Activated CD4-positive, alpha-beta memory T cell treated with anti-CD3 and anti-CD28 coated beads for 36 hours (primary cell): ENCODE measurements at regions not wholly inside any gene's neighbourhood (a gene's known extent, or its start where the extent isn't known, plus 50 kb on each side); places are given as distances from the start of the nearest gene placed in this dataset.

Experiments used
- CTCF ChIA-PET: fragments of 350-600 bp; sonication (Branson Sonifier 250); formaldehyde crosslinking; loops from one replicate; lab custom pipeline; 2021; ENCODE audit warnings: antibody characterized with exemption, inconsistent platforms; lab: Charles Lee
- POLR2A ChIA-PET: fragments of 350-600 bp; sonication (Branson Sonifier 250); formaldehyde crosslinking; loops from one replicate; lab custom pipeline; 2021; ENCODE audit warnings: antibody characterized with exemption; lab: Charles Lee
- DNase-seq: peaks from one replicate; pipeline ENCODE4 v3.0.0-alpha.2; 2020
- H3K27ac Mint-ChIP-seq: one replicate; pipeline ENCODE4 v1.8.0; 2021; ENCODE audit warnings: mixed read lengths
- H3K27me3 Mint-ChIP-seq: one replicate; pipeline ENCODE4 v1.8.0; 2021; ENCODE audit warnings: mixed read lengths
- H3K36me3 Mint-ChIP-seq: one replicate; pipeline ENCODE4 v1.8.0; 2021; ENCODE audit warnings: mixed read lengths
- H3K4me1 Mint-ChIP-seq: one replicate; pipeline ENCODE4 v1.8.0; 2021; ENCODE audit warnings: low read depth, mixed read lengths
- H3K4me3 Mint-ChIP-seq: one replicate; pipeline ENCODE4 v1.8.0; 2021; ENCODE audit warnings: mild to moderate bottlenecking, mixed read lengths
- H3K9me3 Mint-ChIP-seq: one replicate; pipeline ENCODE4 v1.8.0; 2021; ENCODE audit warnings: mixed read lengths
- intact Hi-C: fragments of 100-400 bp; cut with micrococcal nuclease; formaldehyde crosslinking; loops from one replicate; pipeline ENCODE4 v1.15.1; 2023

DNA sequence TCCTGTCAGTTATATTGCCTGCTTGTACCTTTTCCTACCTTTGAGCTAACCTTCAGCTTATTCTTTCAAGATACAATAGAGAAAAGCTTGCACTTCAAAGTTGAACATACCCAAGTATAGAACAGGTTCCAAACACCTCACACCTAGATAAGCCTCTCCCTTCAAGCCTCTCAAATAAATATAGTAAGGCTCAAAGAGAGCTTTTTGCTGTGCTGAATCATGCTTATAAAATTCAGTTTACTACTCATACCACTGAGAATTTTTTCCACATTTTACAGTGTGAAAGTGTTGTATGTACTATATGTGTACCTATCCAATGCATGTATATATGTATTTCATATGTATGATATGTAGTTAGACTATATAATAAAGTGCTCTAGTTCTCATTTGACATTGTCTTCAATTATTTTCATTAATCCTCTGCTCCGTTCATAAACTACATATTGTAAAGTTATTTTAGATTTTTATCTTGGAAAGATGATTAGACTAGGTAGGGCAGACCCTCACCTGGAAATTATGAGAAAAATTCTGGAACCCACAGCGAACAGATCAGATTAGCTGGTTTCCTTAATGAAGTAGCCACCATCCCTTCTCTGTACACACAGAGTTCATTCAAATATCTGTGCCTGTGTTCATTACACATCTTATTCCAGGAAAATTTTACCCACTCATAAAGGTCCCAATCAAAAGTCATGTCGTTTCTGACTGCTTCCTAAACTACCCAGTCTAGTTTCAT lies 149.2 kb upstream of the RGMB start:
- CTCF ChIA-PET = interaction anchor here (0.7 kb wide), 1 partner anchor 260 kb away, joined by 4 read pairs; no protein-coding TSS in a partner anchor
- no peaks in the 10 kb centered on the region for H3K36me3 Mint-ChIP-seq
- no peak for DNase-seq
- POLR2A ChIA-PET = no interaction called here
- no peaks in the 10 kb centered on the region for H3K27me3 Mint-ChIP-seq
- no peak overlapping the region for H3K27ac Mint-ChIP-seq
- no peaks in the 10 kb centered on the region for H3K9me3 Mint-ChIP-seq
- no peak overlapping the region for H3K4me3 Mint-ChIP-seq
- intact Hi-C loops = no loop called here
- H3K4me1 Mint-ChIP-seq = no peaks in the 10 kb centered on the region

DNA sequence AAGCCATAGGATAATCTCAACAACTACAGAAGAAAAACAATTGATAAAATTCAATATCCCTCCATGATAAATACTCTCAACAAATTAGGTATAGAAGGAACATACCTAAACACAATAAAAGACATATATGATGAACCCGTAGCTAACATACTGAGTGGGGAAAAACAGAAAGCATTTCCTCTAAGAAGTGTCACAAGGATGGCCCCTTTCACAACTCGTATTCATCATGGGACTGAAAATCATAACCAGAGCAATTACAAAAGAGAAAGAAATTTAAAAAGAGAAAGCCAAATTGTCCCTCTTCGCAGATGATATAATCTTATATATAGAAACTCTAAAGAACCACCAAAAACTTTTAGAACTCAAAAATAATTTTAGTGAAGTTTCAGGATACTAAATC lies 146.3 kb upstream of the RGMB start:
- CTCF ChIA-PET = no interaction called here
- Mint-ChIP-seq H3K4me3 (no peak overlapping the region), H3K36me3 (no peaks in the 10 kb centered on the region), H3K4me1 (no peaks in the 10 kb centered on the region), H3K9me3 (no peaks in the 10 kb centered on the region), H3K27me3 (no peaks in the 10 kb centered on the region), H3K27ac (no peak overlapping the region)
- no peak for DNase-seq
- POLR2A ChIA-PET = interaction anchor here (0.5 kb wide), 1 partner anchor 65 kb away, joined by 3 read pairs; no protein-coding TSS in a partner anchor
- intact Hi-C loops = no loop called here

DNA sequence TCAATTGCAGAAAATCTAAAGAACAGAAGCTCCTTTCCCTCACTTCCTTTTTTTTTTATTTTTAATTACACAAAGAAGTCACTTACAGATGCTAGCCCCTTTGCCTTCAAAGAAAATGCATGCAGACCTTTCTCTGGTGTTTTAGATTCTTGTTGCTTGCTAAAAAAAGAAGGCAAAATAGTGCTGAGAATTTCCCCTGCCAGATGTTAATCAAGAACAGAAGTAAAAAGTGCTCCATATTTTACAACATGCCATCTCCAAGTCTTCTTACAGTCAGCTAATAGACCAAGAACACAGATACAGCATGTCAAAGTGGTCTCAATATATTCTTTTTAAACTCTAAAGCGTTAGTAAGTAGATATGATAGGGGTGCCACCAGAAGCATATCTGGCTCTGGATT lies 142.8 kb upstream of the RGMB start:
- Mint-ChIP-seq H3K4me1 (no peaks in the 10 kb centered on the region), H3K9me3 (no peaks in the 10 kb centered on the region), H3K27me3 (no peaks in the 10 kb centered on the region), H3K36me3 (no peaks in the 10 kb centered on the region), H3K27ac (no peak overlapping the region), H3K4me3 (no peak overlapping the region)
- ChIA-PET CTCF (no interaction called here), POLR2A (no interaction called here)
- intact Hi-C loops = no loop called here
- DNase-seq = no peak

DNA sequence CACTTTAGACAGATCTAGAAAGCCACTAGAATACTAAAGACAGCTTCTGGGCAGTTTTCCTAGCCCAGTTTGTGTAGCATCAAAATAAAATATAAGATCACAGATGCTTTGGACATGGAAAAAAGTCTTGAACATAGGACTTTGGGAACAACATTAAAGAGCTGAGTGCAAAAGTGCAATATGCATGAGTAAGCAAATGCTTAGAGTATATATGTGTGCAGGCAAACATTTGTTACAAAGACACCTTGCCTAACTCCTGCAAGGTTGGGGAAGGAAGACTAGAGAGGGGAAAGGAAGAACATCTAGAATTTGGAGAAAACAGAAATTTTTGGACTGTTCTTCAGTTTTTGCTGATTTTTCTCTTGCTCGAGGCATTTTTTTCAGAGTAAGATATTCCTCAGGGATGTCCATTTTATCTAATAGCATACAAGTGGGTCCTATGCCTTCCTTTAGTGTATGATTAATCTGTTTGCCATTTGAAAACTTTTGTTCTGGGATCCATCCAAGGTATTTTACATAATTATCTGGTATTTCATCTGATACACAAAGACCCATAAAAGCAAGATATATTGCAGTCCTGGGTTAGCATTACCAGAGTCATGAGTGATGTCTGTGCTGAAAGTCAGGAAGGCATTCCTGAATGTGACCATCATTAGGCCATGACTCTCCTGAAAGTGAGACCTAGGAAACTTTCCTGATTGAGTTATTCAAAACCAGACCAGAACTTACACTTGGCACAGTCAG lies 142.0 kb upstream of the RGMB start:
- CTCF ChIA-PET = no interaction called here
- DNase-seq = no peak
- Mint-ChIP-seq H3K4me3 (no peak overlapping the region), H3K27ac (no peak overlapping the region), H3K4me1 (no peaks in the 10 kb centered on the region), H3K36me3 (no peaks in the 10 kb centered on the region), H3K27me3 (no peaks in the 10 kb centered on the region), H3K9me3 (no peaks in the 10 kb centered on the region)
- POLR2A ChIA-PET = no interaction called here
- intact Hi-C loops = no loop called here

DNA sequence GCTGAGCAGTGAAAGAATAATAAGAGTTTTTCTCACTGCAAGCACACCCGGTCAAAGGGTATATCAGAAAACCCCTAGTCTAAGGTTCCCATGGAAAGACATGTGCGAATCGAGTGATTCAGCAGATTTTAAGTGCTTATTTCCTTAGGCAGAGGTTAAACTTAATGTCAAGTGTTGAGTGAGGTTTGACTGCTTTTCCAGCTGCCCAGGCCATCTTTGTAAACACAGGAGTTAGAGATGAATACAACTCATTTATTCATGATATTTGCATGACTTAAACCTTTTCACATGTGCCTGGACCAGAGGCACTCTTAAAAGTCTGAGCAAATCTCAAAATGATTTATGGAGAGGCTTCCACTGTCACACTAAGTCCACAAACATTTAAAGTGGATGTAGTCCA lies 137.8 kb upstream of the RGMB start:
- Mint-ChIP-seq H3K4me3 (no peak overlapping the region), H3K9me3 (no peaks in the 10 kb centered on the region), H3K27ac (no peak overlapping the region), H3K27me3 (no peaks in the 10 kb centered on the region), H3K4me1 (no peaks in the 10 kb centered on the region), H3K36me3 (no peaks in the 10 kb centered on the region)
- CTCF ChIA-PET = no interaction called here
- POLR2A ChIA-PET = no interaction called here
- DNase-seq = no peak
- intact Hi-C loops = no loop called here

DNA sequence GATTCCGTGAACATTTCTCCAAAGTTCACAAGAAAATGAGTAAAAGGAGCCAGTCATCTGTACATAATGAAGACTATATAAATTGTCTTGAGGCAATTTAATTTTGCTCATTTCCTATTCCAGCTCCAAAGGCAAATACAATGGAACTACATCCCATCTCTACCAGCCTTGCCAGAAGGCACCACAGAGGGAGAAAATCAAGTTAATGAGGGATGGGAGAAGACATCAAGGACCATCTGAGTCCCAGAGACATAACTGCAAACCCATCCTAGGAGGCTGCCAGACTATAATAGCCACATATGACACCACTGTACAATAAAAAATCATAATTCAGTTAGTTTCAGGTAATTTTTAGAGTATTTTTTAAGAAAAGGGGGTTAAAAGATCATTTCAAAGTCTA lies 136.3 kb upstream of the RGMB start:
- Mint-ChIP-seq H3K27me3 (no peaks in the 10 kb centered on the region), H3K4me3 (no peak overlapping the region), H3K27ac (no peak overlapping the region), H3K4me1 (no peaks in the 10 kb centered on the region), H3K36me3 (no peaks in the 10 kb centered on the region), H3K9me3 (no peaks in the 10 kb centered on the region)
- ChIA-PET CTCF (no interaction called here), POLR2A (no interaction called here)
- DNase-seq = no peak
- intact Hi-C loops = no loop called here

DNA sequence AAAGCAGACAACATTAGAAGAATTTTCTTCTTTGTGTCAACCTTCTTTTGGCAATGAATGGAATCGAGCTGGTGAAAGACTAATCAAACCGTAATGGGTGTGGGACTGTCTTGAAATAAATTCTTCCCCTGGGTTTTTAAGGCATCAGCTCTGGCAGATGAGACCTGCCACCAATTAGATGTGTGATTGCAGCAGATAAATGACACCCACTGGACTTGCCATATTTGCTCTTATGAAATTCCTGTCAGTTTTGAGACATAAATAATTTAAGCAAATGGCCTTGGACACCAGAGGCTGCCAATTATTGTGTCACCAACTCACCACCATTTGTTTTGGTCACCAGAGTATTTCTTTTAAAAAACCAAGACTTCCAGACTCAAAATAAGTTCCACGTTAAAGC lies 135.9 kb upstream of the RGMB start:
- Mint-ChIP-seq H3K27me3 (no peaks in the 10 kb centered on the region), H3K27ac (no peak overlapping the region), H3K36me3 (no peaks in the 10 kb centered on the region), H3K4me1 (no peaks in the 10 kb centered on the region), H3K9me3 (no peaks in the 10 kb centered on the region), H3K4me3 (no peak overlapping the region)
- DNase-seq = no peak
- ChIA-PET CTCF (no interaction called here), POLR2A (no interaction called here)
- intact Hi-C loops = no loop called here

DNA sequence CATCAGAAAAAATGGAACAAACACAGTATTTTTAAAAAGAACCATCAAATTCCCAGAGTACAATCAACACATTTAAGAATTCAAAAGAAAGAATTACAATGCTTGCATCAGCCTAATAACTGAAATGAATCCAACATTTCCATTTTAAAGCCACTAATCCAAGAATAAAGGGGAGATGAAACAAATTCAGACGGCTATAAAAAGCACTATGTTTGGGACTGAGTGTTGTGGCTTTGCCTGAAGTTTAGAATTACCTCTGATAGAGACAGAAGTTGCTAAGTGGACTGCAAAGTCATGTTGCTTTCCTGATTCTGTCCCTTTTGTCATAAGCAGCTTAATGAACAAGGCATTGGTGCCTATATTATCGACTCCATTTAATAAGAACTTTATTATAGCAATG lies 135.4 kb upstream of the RGMB start:
- Mint-ChIP-seq H3K36me3 (no peaks in the 10 kb centered on the region), H3K4me1 (no peaks in the 10 kb centered on the region), H3K27ac (no peak overlapping the region), H3K9me3 (no peaks in the 10 kb centered on the region), H3K27me3 (no peaks in the 10 kb centered on the region), H3K4me3 (no peak overlapping the region)
- POLR2A ChIA-PET = no interaction called here
- CTCF ChIA-PET = interaction anchor here (1.4 kb wide), 1 partner anchor 33 kb away, joined by 3 read pairs; no protein-coding TSS in a partner anchor
- intact Hi-C loops = no loop called here
- DNase-seq = no peak

DNA sequence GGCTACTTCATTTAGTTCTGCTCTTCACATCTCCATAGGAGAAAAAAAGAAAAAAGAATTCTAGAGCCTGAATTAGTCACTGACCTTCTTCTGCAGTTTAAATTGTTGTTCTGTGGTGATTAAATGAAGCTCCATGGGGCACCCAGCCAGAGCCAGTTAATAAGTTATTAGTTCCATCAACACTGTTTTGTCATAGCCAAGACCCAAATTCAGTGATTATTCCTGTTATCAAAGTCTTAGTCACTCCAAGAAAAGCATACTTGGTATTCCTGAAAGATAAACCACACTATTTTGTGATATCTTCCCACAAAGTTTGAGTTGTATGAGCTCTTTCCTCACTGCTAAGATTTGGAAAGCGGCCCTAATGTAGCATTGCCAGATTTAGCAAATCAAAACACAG lies 134.8 kb upstream of the RGMB start:
- no peak overlapping the region for H3K4me3 Mint-ChIP-seq
- H3K27me3 Mint-ChIP-seq = no peaks in the 10 kb centered on the region
- intact Hi-C loops = no loop called here
- H3K36me3 Mint-ChIP-seq = no peaks in the 10 kb centered on the region
- no peak overlapping the region for H3K27ac Mint-ChIP-seq
- no peaks in the 10 kb centered on the region for H3K4me1 Mint-ChIP-seq
- POLR2A ChIA-PET = no interaction called here
- no peaks in the 10 kb centered on the region for H3K9me3 Mint-ChIP-seq
- no peak for DNase-seq
- CTCF ChIA-PET = interaction anchor here (1.4 kb wide), 1 partner anchor 32 kb away, joined by 3 read pairs; no protein-coding TSS in a partner anchor

DNA sequence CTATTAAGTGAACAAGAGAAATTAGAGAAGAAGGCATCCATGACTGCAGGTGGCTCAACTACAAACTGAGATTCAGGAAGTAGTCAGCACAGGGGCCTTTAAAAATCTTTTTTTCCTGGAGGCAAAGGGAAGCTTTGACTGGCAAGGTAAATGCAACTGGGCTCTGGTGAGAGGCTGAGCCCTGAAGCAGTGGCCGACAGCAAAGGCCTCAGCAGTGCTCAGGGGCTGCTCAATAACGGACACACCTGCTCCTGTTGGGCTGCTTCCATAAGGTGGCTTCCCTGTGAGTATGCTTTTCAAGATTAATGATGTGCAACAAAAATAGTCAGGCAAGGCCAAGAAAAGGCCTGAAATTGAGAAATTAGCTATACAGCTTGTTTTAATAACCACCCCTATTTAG lies 134.2 kb upstream of the RGMB start:
- DNase-seq = no peak
- intact Hi-C loops = no loop called here
- Mint-ChIP-seq H3K9me3 (no peaks in the 10 kb centered on the region), H3K27me3 (no peaks in the 10 kb centered on the region), H3K36me3 (no peaks in the 10 kb centered on the region), H3K4me1 (no peaks in the 10 kb centered on the region), H3K4me3 (no peak overlapping the region), H3K27ac (no peak overlapping the region)
- ChIA-PET CTCF (interaction anchor here (1.4 kb wide), 1 partner anchor 32 kb away, joined by 3 read pairs; no protein-coding TSS in a partner anchor), POLR2A (no interaction called here)

DNA sequence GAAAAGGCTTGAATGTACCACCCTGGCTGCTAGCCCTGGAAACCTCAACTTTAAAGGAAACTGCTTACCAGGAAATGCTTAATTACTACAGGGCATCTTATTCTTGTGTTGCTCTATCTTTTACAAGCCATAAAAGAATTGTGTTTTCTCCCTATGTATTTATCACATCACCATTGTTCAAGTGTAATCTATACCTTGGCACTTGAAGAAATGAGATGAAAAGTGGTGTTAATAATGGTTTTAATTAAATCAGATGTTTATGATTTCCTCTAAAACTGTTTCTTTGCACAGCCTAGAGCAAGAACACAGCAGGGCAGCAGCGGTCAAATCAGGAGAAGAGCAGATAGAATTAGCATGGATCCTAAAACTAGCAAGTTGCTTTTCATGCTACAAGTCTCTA lies 131.8 kb upstream of the RGMB start:
- no peaks in the 10 kb centered on the region for H3K36me3 Mint-ChIP-seq
- H3K4me3 Mint-ChIP-seq = no peak overlapping the region
- DNase-seq = no peak
- no peaks in the 10 kb centered on the region for H3K27me3 Mint-ChIP-seq
- H3K4me1 Mint-ChIP-seq = no peaks in the 10 kb centered on the region
- intact Hi-C loops = no loop called here
- H3K9me3 Mint-ChIP-seq = no peaks in the 10 kb centered on the region
- POLR2A ChIA-PET = no interaction called here
- H3K27ac Mint-ChIP-seq = no peak overlapping the region
- CTCF ChIA-PET = no interaction called here

DNA sequence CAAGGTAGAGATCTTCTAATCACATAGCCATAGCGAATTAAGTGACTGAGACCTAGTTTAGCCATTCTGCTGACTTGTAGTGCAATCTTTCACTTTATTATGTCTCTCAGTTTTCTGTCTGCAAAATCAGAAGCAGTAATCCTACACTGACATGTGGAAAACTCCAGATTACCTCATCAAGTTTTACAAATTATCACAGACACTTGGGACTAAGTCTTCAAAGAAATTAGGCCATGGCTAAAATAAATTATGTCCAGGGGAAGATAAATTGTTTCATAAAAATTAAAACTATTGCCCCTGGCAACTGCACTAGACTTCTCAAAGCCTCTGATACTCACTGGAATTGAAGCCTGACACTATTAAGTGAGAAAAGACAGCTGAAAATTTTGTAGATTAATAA lies 129.9 kb upstream of the RGMB start:
- H3K4me3 Mint-ChIP-seq = no peak overlapping the region
- no peaks in the 10 kb centered on the region for H3K36me3 Mint-ChIP-seq

More for the DNA sequence above, 129.9 kb upstream of the RGMB start:
- Mint-ChIP-seq H3K27me3 (no peaks in the 10 kb centered on the region), H3K27ac (no peak overlapping the region), H3K4me1 (no peaks in the 10 kb centered on the region), H3K9me3 (no peaks in the 10 kb centered on the region)
- ChIA-PET POLR2A (no interaction called here), CTCF (interaction anchor here (1.2 kb wide), 1 partner anchor 125 kb away, joined by 4 read pairs; no protein-coding TSS in a partner anchor)
- intact Hi-C loops = no loop called here
- DNase-seq = no peak
